Transverse colon (tissue), 4 donors: ENCODE measurements at regions not wholly inside any gene's neighbourhood (a gene's known extent, or its start where the extent isn't known, plus 50 kb on each side); places are given as distances from the start of the nearest gene placed in this dataset.

Experiments used
- EP300 ChIP-seq: sonication (generic); formaldehyde crosslinking; IDR thresholded peaks from one replicate; pipeline ENCODE4 v1.6.1; 2017; ENCODE audit warnings: antibody characterized with exemption, low read depth
- POLR2A ChIP-seq: fragments of 450-650 bp; IDR thresholded peaks from one replicate; pipeline ENCODE4 v1.6.1; 2016; ENCODE audit warnings: antibody characterized with exemption, mild to moderate bottlenecking, moderate library complexity
- POLR2AphosphoS5 ChIP-seq, 3 donors: sonication (generic); formaldehyde crosslinking; IDR thresholded peaks; one replicate each; pipeline ENCODE4 v1.6.1; 2016; ENCODE audit warnings: antibody characterized with exemption in 3 of 3
- TF ChIP-seq, protein P1 (sequence below), 5 experiments: fragments of 200-600 bp in 3 of 5; fragments of 450-650 bp in 2 of 5; sonication (generic) in 3 of 5; IDR thresholded peaks; 1 replicate in 2 of 5; 2 replicates in 3 of 5; pipeline ENCODE4 v1.5.1; 2016 to 2017; ENCODE audit warnings: antibody characterized with exemption in 5 of 5, inconsistent platforms in 3 of 5, mild to moderate bottlenecking in 2 of 5, moderate library complexity in 1 of 5

DNA sequence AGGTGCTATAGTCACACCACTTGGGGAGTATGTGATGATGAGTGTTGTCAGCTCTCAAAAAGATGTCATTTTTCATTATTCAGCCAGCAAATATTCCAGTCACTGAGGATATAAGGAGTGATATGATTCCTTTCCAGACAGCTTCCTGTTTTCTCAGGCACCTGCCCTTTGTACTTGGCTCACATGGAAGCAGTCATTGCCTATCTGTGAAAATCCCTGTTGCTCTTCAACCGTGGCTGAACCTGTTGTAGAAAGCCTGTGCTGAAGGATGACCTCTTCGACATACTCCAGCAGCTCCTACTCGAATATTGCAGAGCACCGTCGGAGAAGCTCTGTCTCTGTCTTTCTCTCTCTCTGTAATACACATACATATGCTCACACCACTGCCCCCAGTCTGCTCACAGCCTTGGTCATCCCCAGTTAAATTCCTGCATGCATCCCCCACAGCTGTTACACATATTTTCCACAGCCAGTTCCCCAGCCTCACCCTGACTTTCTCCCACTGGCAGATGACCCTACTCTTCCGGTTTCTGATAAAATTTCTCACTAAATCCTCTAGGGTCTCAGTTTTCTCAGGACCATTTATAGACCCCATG lies 204.2 kb upstream of the ARGLU1 start:
- TF ChIP-seq, protein P1, sequence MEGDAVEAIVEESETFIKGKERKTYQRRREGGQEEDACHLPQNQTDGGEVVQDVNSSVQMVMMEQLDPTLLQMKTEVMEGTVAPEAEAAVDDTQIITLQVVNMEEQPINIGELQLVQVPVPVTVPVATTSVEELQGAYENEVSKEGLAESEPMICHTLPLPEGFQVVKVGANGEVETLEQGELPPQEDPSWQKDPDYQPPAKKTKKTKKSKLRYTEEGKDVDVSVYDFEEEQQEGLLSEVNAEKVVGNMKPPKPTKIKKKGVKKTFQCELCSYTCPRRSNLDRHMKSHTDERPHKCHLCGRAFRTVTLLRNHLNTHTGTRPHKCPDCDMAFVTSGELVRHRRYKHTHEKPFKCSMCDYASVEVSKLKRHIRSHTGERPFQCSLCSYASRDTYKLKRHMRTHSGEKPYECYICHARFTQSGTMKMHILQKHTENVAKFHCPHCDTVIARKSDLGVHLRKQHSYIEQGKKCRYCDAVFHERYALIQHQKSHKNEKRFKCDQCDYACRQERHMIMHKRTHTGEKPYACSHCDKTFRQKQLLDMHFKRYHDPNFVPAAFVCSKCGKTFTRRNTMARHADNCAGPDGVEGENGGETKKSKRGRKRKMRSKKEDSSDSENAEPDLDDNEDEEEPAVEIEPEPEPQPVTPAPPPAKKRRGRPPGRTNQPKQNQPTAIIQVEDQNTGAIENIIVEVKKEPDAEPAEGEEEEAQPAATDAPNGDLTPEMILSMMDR (IDR thresholded peaks at IDR 0.05): no peak
- TF ChIP-seq EP300 (no peak), POLR2AphosphoS5 (IDR thresholded peaks at IDR 0.05) (no peak), POLR2A (no peak)
